Dedifferentiated amniotic fluid mesenchymal stem cell (primary cell): ENCODE measurements at regions not wholly inside any gene's neighbourhood (a gene's known extent, or its start where the extent isn't known, plus 50 kb on each side); places are given as distances from the start of the nearest gene placed in this dataset.

Experiments
- DNase-seq: peaks from one replicate; pipeline ENCODE4 v3.0.0-alpha.2; 2016; ENCODE audit errors: extremely low spot score

DNA sequence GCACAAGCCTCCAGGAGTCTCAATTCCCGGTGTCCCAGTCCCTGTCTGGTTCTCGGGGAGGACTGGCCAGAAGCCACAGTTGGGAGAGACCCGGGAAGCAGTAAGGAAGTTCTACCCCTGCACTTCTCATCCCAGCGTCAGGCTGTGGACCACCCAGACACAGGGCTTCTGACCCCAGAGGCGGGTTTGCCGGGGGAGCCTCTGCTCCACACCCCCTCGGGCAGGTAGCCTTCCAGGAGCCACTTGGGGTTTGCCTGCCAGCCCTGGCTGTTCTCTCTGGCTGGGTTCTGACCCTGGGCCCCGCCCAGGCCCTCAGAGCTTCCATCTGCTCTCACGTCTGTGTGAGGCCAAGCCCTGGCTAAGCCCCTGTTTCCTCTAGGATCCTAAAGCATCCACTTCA lies 94.4 kb upstream of the GPC1 start:
- no peak for DNase-seq

DNA sequence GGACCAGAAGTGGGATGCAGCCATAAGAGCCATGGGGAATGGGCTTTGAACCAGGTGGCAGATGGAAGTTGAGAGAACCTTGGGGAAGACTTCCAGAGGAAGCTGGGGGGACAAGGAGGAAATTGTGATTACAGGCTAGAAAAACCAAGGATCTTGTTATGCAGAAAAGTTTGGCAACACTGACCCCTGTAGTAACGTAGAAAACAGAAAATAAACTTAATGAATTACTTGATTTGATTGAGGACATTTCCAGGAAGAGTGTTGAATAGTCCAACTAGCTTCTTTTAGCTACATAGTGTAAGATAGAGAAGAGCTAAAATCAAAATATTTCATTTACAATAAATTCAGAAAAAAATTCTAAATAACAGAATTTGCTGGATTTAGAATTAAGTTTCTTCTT lies 91.9 kb upstream of the GPC1 start:
- no peak for DNase-seq

DNA sequence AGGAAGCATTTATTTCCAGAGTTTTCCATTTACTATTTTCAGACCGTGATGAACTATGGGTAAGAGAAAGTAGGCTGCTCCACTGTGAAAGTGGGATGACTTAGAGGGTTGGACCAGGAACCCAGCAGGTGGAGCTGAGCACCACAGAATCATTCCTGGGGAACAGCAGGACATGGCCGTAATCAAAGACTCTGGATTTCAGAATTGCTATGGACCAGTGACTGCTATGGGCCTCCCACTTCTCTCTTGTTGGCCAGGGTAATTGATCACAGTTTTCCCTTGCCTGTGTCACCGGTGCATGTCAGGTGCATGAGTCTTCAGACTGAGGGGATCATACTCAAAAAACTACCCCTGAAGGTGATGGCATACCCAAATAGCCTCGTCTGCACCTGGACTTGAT lies 90.6 kb upstream of the GPC1 start:
- DNase-seq = no peak

DNA sequence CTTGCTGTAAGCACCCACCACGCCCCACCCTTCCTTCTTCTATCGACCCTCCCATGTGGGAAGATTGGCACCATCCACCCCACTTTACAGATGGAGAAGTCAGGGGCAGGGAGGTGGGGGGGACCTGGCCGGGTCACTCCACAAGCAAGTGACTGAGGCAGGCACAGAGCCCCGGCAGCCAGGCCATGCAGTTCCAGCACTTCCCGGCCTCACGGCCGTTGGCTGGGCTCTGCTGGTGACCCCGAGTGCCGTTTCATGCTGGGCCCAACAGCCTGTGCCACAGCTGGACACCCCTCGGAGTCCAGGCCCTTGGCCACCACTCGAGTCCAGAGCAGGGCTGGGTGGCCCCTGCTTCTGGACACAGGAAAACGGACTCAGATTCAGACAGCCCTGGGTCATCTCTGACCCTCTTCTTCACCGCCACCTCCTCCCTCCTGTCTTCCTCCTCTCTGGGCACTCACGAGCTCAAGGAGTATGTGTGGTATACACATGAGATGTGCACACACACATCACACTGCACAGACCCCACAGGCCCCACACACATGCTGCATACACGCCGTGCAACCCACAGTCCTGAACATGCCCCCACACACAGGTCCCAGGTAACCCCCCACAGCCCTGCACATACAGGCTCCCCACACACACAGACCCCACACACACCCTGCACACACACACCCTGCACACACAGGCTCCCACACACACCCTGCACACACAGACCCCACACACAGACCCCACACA lies 89.3 kb upstream of the GPC1 start:
- no peak for DNase-seq

DNA sequence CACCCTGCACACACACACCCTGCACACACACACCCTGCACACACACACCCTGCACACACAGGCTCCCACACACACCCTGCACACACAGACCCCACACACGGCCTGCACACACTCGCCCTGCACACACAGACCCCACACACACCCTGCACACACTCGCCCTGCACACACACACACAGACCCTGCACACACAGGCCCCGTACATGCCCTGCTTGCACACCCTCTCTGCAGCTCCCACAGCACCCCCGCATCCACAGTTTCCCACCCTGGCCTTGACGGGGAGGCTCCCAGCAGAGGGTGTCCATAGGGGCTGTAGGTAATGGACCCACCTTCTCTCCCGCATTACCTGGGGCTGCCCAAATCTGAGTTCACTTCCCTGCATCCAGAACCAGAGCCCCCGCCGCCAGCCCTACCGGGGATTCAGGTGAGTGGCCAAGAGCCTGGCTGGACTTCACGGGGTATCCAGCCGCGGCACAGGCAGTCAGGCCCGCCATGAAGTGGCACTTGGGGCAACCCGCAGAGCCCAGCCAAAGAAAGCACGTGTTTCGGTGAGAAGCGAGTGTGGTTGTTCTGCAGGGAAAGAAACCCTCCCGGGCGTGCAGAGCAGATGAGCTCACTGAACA lies 88.6 kb upstream of the GPC1 start:
- no peak for DNase-seq

DNA sequence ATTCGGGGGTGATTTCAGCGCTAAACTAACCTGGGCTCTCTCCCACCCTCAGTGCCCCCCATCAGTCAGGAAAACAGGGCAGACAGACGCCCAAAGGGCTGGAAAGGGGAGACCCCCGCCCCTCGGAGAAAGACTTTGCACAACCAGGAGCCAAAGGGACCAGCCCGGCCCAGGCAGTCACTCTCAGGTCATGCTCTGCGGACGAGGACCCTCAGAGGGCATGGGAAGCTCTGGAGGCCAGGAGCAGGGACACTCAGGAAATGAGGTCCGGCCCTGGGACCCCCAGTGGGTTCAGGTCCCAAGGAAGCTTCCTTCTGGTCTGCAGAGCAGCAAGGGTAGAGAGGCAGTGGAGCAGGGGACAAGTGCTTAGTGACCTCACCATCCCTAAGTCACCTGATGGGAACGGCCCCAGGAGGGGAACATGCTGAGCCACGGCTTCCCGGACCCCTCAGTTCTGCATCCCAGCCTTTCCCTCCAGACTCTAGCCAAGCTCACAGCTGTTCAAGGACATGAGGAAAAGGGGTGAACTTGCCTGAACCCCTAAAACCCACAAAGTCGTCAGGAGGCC lies 88.0 kb upstream of the GPC1 start:
- DNase-seq = no peak

DNA sequence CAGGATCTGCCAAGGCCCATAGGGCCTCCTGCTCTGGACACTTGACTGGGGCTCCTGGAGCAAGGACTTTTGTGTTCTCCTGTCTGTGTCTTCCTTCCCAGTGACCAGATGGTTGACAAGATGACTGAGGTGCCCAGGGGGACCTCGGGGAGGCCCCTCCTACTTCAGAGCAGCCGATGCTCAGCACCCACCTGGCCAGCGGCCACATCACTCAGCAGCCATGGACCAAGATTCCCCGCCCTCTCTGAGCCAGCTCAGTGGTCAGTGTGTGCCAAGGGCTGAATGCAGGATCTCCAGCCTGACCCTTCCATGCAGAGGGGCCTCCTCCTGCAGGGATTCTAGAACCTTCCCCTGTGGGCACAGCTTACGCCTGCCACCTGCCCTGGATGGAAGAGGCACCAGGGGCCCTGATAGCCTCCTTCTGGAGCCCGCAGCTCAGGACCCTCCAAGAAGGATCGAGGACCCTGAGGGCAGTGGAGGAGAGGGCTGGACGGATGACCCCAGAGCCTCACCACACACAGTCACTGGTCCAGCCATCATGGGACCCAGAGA lies 87.4 kb upstream of the GPC1 start:
- no peak for DNase-seq

DNA sequence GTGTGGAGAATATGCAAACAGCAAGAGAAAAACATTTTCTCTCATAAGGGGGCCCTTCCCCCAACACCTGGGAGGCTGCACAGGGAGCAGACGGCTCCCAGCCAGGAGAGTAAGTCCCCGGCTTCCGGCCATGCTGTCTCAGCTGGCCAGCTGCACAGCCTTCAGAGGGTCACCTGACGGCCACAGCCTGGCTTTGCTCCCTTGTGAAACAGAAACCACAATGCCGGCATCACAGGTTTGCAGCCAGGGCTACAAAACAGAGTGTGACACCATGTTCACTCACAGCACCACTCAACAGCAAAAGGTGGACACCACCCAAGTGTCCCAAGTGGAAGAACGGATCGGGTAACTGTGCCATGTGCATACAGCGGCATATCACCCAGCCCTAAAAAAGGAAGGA lies 86.9 kb upstream of the GPC1 start:
- DNase-seq = no peak

DNA sequence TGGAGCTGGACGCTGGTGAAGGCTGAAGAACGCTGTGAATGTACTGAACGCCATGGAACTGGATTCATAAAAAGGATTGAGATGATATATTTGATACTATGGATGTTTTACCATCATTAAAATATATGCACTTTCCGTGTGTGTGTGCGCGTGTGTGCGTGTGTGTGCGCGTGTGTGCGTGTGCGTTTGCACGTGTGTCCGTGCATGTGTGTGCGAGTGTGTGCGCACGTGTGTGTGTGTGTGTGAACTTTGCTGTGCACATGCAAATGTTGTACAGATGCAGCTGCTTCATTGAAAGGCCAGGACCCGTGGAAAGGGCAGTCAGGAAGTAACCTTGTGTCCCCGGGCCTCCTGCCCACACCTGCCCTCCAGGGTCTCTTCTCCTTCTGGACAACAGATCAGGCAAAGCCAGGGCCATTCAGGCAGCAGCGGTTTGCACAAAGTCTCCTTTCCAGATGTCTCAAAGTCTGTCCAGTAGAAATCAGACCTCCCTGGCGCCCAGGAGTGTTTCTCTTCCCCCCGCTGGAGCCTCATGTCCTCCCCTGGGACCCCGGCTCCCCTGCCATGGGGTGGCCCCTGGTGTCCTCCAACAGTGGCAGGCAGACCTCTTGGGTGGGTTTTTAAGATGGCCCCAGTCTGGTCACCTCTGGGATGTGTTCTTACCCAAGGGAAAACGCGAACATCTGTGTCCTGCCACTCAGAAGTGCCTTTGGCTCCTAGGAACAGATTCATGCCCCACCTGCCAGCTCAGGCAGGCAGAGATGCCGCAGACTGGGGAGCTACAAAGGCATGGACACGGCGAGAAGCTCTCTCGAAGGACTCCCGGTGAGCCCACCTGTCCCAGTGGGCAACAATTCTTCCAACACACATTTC lies 86.1 kb upstream of the GPC1 start:
- no peak for DNase-seq

DNA sequence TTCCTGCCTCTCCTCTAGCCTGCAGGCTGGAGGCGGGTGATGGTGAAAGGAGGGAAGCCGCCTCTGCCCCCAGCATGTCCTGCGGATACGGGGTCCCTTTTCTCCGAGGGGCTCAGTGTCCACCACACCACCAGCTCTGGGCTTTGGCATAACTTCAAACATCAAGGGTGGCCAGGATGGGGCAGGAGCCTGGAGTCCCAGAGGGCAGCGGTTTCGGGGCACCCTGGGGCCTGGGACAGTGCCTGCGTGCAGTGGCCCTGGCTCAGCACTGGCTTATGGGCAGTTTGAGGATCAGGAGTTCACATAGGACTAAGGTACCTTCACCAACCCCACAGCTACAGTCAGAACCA lies 85.5 kb upstream of the GPC1 start:
- DNase-seq = no peak

DNA sequence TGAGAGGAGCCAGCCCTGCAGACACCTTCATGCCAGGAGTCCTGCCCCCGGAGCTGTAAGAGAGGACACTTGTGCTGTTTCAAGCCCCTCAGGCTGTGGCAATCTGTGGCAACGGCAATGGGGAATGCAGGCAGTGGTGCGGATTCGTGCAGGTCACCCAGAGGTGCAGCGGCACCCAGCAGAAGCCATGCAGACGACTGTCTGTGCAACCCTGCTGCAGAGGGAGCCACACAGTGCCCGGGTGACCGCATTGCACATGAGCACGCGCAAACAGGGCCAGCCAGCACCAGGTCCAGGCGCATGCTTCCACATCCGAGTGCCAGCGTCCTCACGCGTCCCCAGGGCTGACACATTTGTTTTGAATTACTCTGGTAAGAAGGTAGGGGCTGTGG lies 84.8 kb upstream of the GPC1 start:
- no peak for DNase-seq

DNA sequence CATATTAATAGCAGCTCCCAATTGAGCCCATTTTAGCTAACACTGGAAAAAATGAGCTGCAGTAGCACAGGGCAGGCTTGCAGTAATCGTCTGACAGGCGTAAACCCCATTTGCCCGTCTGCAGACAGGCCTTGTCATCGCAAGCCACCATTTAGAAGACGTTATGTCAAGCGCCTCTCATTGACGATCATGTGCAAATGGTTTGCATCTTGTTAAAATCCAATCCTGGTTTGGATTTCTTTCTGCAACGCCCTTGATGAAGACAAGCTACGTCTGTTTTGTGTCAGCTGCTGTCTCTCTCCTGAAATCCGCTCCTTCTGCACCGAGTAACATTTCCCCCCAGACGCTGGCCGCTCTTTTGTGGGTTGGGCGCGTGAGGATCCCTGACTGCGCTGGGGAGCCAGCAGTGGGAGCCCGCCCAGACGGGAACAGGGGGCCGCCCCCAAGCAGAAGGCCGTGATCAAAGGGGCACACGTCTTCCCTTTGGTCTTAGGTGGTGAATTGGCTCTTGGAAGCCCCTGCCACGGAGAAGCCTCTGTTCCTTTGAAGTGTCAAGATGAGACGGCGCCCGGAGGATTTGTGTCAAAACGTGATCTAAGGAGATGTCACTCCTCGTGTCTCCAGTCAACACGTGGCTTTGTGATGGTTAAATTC lies 84.2 kb upstream of the GPC1 start:
- no peak for DNase-seq

DNA sequence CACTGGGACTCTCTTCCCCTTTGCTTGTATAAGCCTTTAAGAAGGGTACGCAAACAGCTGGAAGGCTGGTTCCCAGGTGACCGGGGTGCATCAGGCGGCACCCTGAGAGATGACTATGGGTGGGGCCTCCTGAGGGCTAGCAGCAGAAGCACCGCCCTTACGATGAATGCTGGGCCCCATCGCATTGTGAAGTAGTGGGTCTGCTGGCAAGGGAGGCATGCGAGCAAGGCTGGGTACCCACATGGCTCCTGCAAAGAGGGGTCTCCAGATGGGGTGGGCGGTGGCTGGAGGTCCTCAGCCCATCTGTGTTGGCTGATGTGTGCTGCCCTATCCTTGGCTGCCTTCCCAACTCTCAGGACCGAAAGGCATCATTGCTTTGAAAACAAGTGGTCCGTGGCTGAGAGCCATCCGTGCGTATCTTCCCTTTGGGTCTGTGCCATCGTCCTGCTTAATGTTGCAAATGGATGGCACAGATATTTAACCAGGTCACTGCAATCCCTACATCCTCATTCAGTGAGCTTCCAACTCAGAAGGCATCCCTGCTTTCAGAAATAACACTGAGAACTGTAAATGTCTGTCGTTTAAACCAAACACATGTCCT lies 83.5 kb upstream of the GPC1 start:
- DNase-seq = no peak

DNA sequence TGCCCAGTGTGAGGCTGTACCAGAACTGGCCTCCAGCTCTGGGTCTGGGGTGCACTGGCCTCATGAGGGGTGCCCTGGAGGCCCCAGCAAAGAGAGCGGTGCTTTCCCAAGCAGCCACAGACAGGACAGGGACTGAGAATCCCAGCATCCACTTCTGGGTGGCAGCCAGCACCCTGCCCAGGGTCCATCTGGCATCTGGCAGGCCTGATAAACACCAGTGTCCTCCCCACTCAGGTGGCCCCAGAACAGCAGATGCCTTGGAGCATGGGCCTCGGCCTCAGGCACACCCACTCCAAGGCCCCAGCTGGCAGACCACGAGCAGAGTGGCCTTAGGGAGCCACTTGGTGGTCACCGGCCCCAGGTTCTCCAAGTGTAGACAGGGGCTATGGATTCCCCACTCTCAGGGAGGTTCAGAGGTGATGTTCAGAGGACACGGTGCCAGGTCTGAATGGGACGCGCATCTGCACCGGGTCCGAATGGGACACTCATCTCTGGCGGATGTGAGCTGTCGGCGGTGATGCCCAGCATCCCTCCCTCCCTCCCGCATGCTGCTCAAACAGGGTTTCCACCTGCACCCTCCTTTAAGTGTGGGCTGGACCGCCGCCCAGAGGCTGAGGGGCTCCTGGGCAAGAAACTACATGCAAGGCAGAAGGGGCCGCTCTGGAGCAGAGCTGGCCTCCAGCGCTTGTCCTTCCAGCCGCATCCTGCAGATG lies 82.2 kb upstream of the GPC1 start:
- no peak for DNase-seq

DNA sequence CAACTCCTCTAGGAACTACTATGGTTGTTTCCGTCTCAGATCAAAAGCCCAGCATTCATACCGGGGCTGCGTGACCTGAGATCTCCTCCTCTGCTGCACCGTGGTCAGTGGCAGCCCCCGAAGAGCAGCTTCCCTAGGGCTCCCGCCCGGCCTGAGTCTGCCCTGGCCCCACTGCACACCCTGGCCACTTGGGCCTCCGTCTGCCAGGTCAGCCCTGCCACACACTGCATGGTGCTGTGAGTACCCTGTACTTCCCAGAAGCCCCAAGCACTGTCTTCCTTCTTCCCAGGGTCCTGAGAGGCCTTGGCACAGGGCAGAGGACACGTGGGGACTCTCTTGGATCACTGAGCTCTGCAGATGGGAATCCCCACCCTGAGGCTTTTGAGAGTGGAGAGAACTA lies 81.5 kb upstream of the GPC1 start:
- DNase-seq = no peak

DNA sequence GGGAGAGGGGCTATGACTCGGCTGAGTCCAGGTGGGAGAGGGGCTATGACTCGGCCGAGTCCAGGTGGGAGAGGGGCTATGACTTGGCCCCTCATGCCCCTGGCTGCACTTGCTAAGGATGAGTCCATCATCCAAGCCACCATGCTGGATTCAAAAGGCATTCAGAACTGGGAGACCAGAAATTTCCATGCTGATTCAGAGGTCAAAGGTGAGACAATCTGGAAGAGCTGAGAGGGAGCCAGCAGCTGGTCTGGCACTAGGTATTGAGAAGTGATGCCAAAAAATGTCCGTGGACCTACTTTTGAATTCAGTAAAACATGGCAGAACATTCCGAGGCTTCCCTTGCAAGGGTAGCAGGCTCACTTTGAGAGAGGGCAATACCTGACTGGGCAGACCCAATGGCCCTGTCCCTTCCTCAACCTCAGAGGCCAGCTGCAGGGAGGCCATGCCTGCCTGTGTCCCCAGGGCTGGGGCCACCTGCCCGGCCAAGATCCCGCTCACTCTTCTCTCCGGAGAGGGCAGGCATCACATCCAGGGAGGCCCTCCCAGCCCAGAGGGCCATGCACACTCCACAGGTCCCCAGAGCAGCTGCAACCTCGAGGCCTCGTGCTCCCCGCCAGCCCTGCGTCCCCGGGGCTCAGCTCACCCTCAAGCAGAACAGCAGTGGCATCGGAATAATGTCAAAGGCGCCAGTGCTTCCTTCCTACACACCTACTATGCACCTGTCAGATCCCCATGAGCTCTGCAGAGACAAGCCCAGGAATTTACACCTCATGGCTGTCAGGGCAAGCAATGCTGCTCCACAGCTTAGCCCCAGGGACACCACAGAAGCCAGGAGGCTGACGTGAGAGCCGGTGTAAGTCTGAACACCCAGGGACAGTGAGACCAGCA lies 80.2 kb upstream of the GPC1 start:
- DNase-seq = no peak

DNA sequence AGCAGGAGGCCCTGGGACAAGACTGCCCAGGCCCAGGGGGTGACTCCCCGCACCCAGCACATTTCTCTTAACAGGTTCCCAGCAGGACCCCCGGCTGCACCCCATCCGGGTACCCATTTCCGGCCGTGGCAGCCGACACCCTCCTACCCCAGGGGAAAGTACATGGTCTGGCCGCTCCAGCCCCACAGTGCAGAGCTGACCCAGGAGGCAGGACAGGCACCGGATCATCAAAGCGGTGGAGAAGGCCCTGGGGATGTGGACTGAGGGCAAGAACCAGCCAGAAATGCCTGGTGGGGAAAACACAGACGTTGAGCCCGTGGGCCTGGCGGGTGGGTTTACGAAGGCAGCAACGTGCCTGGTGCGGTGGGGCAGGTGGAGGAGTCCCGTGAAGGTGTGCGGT lies 79.5 kb upstream of the GPC1 start:
- no peak for DNase-seq

DNA sequence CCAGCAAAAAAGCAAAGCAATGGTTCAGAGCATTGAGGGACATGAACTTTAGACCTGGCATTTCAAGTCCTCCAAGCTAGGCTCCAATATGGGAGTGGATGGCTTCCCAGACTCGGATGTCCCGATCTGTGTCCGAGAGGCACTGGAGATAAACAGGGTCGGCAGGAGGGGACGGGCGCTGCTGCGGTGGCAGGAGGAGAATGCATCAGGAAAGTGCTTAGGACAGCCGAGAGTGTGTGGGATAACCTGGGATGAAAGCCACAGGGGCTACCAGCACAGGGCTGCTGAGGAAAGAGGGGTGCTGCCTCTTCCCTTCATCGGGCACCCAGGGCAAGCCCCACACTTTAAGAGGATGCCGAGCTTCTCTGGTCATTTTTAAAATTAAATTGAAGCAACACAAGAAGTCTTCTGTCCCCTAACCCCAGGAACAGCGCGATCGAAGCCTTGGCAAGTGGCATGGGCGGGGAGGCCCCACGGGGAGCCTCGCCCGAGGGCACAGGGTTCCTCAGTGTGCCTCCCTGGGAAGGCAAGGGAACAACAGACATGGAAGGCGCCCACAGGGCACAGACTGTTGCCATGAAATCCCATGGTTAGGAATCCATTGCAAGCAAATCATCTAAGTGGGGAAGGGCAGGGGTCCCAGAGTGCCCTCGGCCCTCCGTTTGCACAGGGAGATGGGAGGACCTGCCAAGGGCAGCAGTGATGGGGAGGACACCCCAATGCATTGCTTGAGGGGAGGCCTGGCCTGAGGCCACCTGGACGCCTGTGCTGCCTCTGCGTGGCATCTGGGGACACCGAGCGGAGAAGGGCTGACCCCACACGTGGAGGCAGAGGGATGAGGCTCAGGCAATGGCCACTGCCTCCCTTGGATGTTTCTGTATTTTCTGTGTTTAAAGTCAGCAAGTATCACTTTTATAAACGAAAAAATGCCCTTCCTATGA lies 78.5 kb upstream of the GPC1 start:
- no peak for DNase-seq

DNA sequence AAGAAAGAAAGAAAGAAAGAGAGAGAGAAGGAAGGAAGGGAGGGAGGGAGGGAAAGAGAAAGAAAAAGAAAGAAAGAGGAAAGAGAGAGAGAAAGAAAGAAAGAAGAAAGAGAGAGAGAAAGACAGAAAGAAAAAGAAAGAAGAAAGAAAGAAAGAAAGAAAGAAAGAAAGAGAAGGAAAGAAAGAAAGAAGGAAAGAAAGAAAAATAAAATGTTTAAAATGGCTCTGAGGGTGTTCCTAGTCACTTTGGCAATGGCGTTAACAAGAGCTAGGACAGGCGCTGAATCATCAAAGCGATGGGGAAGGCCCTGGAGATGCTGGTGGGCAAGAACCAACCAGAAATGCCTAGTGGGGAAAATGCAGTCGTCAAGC lies 77.8 kb upstream of the GPC1 start:
- DNase-seq = no peak
